ENCODE measurements at regions not wholly inside any gene's neighbourhood (a gene's known extent, or its start where the extent isn't known, plus 50 kb on each side); places are given as distances from the start of the nearest gene placed in this dataset.

DNA sequence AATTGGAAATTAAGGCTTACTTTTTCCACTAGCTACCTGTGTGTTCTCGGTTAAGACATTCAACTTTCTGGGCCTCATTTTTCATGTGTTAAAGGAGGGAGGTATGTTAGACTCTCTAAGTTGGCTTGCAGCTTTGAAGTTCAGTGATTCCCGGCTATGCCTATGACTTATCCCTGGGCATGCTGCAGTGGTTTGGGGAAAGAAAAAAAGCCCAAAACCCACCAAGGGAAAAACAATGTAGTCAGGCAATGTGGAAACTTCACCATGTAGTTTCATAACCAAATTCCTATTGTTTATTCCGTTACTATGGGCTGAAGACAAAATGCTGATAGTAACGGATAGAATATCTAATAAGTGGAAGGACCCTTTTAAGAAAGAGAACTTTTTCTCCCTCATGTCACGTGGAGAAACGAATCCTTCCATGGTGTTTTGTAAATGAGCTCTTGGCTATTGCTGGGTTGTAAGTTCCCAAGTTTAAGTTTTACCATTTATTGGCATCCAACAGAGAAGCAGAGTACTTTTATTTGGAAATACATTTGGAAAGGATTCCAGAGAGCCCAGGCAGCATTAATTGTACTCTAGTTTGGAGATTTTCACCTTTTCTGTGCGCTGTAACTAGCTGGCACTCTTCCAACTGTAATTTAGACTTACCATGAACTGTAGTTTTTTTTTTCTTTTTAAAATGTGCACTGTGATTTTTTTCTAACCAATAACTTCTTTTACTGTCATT lies 84.9 kb upstream of the MPDZ start:
- TF ChIP-seq EHMT2 (IDR thresholded peaks at IDR 0.05; ENCODE audit: borderline replicate concordance, low read depth, low read length) (no peak), NR3C1 (CRISPR knock-in tag; IDR thresholded peaks at IDR 0.05) (no peak), ZNF256 (CRISPR knock-in tag; conservative IDR thresholded peaks at IDR 0.05) (no peak), CBX5 (CRISPR knock-in tag; IDR thresholded peaks at IDR 0.05; ENCODE audit: borderline replicate concordance) (no peak), ZNF260 (CRISPR knock-in tag; IDR thresholded peaks at IDR 0.05; ENCODE audit: borderline replicate concordance, low read depth) (no peak), YY1 (IDR thresholded peaks at IDR 0.05; ENCODE audit: insufficient read depth, insufficient replicate concordance, low read depth, low read length) (no peak), ZNF205 (CRISPR knock-in tag; IDR thresholded peaks at IDR 0.05) (no peak), POLR2AphosphoS5 (IDR thresholded peaks at IDR 0.05; ENCODE audit: low read depth, low read length) (no peak), XBP1 (CRISPR knock-in tag; IDR thresholded peaks at IDR 0.05) (no peak), FOXM1 (CRISPR knock-in tag; IDR thresholded peaks at IDR 0.05) (no peak)
- TF ChIP-seq, protein P1, sequence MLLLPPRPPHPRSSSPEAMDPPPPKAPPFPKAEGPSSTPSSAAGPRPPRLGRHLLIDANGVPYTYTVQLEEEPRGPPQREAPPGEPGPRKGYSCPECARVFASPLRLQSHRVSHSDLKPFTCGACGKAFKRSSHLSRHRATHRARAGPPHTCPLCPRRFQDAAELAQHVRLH (CRISPR knock-in tag; IDR thresholded peaks at IDR 0.05; ENCODE audit: borderline replicate concordance, low read depth), result no peak
- TF ChIP-seq, protein P2, sequence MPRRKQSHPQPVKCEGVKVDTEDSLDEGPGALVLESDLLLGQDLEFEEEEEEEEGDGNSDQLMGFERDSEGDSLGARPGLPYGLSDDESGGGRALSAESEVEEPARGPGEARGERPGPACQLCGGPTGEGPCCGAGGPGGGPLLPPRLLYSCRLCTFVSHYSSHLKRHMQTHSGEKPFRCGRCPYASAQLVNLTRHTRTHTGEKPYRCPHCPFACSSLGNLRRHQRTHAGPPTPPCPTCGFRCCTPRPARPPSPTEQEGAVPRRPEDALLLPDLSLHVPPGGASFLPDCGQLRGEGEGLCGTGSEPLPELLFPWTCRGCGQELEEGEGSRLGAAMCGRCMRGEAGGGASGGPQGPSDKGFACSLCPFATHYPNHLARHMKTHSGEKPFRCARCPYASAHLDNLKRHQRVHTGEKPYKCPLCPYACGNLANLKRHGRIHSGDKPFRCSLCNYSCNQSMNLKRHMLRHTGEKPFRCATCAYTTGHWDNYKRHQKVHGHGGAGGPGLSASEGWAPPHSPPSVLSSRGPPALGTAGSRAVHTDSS (CRISPR knock-in tag; conservative IDR thresholded peaks at IDR 0.05), result no peak
- TF ChIP-seq, protein P3, sequence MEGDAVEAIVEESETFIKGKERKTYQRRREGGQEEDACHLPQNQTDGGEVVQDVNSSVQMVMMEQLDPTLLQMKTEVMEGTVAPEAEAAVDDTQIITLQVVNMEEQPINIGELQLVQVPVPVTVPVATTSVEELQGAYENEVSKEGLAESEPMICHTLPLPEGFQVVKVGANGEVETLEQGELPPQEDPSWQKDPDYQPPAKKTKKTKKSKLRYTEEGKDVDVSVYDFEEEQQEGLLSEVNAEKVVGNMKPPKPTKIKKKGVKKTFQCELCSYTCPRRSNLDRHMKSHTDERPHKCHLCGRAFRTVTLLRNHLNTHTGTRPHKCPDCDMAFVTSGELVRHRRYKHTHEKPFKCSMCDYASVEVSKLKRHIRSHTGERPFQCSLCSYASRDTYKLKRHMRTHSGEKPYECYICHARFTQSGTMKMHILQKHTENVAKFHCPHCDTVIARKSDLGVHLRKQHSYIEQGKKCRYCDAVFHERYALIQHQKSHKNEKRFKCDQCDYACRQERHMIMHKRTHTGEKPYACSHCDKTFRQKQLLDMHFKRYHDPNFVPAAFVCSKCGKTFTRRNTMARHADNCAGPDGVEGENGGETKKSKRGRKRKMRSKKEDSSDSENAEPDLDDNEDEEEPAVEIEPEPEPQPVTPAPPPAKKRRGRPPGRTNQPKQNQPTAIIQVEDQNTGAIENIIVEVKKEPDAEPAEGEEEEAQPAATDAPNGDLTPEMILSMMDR (CRISPR knock-in tag; IDR thresholded peaks at IDR 0.05), result no peak
- TF ChIP-seq, protein P4, sequence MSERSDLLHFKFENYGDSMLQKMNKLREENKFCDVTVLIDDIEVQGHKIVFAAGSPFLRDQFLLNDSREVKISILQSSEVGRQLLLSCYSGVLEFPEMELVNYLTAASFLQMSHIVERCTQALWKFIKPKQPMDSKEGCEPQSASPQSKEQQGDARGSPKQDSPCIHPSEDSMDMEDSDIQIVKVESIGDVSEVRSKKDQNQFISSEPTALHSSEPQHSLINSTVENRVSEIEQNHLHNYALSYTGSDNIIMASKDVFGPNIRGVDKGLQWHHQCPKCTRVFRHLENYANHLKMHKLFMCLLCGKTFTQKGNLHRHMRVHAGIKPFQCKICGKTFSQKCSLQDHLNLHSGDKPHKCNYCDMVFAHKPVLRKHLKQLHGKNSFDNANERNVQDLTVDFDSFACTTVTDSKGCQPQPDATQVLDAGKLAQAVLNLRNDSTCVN (CRISPR knock-in tag; IDR thresholded peaks at IDR 0.05; ENCODE audit: borderline replicate concordance), result no peak
